ENCODE measurements at regions not wholly inside any gene's neighbourhood (a gene's known extent, or its start where the extent isn't known, plus 50 kb on each side); places are given as distances from the start of the nearest gene placed in this dataset.
"Not testable (repeated sequence)": the region's sequence is repeated elsewhere in the genome, so short reads cannot be mapped to it uniquely, and the experiment has no call there.

DNA sequence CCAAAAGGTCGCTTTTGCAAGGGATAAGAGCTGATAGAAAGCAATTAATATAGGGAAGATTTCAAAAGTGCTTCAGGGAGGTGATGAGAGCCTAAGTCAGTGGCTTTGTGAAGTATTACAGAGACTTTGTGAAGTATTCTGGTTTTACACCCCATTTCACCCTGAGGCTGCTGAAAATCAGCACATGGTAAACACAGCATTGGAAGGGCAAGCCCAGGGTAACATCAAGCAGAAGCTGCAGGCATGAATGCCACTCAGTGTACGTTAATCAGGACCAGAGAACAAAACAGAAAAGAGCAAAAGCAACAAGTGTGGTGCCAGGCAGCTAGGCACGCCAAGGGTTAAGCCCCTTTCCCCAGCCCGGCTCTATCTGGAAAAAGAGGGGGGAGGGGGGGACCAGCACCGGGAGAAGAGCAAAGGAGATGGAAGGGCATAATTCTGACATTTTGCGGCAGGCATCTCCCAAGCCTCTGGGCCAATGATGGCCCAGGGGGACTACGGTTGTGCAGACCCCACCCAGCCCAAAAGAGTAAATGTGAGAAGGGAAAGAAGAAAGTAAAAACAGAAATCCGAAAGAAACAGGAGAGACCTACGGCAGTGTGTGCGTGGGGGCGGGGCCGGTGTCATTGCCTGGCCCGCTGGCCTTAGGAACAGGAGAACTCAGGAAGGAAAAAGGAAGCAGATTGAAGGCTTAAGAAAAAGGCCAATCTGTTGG, 58.9 kb downstream of the DHRS2 start:
- no peak for DNase-seq (ENCODE audit: low read depth in 2 of 2)

DNA sequence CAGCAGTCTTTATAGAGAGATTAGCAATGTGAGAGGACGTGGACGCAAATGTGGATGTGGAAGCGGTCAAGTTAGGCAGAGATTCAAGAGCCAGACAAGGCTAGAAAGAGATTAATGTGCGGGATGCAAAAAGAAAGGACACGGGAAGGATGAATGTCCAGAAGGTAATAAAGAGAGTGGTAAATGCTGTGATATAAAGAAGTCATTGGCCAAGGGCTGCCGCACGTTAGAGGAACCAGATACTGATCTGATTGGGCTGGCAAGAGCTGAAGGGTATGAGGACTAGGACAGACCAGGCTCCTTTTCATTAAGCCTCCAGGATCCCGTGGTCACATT, 59.5 kb downstream of the DHRS2 start:
- no peak for DNase-seq (ENCODE audit: low read depth in 2 of 2)

DNA sequence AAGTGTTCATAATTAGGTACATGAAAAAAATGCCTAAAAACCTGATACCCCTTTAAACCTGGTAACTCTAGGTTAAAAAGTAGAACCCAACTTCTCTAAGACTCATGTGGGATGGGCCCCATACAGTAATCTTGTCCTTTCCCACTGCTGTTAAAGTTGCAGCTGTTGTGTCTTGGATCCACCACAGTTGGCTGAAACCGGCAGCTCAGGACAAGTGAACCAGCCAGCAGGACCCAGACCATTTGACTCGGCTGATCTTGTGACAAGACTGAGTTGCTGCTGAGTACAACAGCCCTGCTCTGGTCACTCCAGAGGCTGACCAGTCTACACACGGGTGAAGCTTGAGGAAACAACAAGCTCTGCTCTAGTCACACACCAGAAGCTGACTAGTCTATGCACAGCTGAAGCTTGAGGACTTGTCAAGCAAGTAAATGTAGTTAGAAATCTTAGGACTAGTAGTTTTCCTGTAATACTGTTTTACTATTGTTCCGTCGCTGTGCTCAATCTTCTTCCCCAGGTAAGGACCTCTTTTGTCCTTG, 60.6 kb downstream of the DHRS2 start:
- DNase-seq (ENCODE audit: low read depth in 2 of 2) = no peak

DNA sequence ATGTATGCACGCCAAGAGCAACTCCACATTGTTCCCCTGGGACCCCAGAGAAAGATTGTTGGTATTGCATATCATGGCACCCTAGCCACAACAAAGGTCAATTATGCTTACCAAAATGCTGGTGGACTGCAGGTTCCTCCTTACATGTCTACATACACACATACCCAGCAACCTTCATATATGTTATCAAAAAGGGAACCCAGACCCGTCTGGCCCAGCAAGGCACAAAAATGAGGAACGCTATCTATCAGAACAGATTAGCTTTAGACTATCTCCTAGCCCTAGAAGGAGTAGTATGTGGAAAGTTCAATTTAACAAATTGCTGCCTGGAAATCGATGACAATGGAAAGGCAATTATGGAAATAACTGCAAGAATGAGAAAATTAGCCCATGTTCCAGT, 61.5 kb downstream of the DHRS2 start:
- DNase-seq (ENCODE audit: low read depth in 2 of 2) = no peak

DNA sequence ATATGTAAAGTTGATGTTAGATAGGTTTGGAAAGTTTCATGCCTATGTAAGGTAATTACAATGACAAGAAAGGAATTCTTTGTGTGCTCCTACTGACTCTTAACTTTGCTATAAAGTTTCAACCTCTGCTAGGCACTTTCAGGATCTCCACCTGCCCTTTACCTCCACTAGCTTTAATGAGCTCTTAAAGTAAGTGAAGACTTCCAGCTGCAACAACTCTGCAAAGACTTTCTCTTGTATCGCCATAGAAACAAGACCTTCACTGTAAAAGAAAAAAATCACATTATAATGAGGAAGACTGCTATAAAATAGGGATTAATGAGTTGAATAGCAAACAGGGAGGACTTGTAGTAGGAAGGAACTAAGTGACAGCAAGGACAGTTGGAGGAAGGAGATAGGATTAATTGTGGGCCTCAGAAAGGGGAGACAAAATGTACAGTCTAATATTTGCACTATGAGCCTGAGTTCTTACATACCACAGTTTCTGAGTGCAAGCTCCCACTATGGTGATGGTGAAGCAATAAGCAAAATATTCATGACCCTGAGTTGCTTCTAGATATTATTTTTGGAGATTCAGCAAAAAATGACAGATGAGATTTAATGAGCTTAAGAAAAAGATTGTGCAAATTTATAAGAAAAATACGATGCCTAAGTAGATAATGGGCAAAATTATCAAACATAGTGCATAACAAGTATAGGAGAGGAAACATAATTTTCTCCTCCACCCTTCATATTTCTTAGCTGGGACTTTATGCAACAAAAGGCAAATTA, 66.7 kb downstream of the DHRS2 start:
- no peak for DNase-seq (ENCODE audit: low read depth in 2 of 2)

DNA sequence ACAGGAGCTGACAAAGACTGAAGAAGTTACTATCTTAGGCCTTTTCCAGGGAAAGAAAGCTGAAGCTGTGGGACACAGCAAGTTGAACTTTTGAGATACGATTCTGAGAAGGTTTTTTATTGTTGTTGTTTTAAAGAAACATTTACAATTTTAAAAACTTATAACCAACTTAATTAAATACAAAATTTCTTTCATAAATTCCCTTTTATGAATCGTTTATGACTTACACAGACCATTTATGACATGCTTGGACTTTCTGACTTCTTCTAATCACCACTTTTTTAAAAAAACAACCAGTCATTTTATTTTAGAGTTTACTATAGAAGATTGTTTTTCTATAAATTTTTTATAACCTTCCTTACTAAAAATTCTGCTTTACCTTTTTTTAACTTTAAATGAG, 68.7 kb downstream of the DHRS2 start:
- DNase-seq (ENCODE audit: low read depth in 2 of 2) = no peak

DNA sequence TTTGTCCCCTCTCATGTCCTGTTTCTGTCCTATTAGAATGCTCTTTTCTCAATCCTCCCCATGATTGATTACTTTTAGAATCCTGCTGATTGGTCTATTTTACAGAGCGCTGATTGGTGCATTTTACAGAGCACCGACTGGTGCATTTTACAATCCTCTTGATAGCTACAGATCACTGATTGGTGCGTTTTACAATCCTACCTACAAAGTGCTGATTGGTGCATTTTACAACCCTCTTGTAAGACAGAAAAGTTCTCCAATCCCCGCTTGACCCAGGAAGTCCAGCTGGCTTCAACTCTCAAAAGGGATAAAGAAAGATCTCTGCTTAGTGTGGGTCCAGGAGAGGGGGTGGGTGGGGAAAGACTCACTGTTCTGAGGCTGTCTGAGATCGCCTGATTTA, 71.3 kb downstream of the DHRS2 start:
- no peak for DNase-seq (ENCODE audit: low read depth in 2 of 2)

DNA sequence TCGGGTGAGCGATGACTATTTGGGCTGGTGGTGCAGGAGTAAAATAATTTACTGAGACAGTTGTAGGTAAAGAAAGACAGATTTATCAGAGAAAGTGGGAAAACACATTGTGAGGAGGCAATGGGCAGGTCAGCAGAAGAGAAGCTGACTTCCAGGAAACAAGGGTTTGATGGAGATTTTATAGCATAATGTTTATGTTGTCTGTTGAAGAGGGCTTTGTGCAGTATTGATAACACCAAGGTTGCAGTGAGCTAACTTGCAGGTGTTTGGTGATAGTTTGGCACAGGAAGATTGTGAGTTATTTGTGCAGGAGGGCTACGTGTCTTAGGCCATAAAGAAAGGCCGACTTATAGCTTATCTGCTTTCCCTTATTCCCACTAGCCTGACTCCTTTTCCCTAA, 72.2 kb downstream of the DHRS2 start:
- DNase-seq (ENCODE audit: low read depth in 2 of 2) = no peak

DNA sequence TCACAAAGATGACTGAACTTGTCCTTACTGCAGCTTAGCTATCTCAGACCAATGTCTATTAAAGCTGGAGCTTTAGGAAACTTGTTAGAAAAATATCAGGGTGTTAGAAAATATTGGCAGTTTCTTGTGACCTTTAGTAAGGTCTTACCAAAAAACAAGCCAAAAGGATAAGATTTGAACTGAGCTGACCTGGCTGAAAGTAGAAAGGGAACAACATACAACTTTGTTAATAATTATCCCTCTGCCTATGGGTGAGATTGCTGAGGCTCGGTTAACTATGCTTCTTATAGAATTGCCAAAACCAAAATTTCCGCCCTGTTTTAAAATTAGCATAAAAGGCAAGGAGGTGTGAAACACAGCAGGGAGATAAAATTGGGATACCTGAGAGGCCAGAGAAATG, 73.8 kb downstream of the DHRS2 start:
- DNase-seq (ENCODE audit: low read depth in 2 of 2) = no peak

DNA sequence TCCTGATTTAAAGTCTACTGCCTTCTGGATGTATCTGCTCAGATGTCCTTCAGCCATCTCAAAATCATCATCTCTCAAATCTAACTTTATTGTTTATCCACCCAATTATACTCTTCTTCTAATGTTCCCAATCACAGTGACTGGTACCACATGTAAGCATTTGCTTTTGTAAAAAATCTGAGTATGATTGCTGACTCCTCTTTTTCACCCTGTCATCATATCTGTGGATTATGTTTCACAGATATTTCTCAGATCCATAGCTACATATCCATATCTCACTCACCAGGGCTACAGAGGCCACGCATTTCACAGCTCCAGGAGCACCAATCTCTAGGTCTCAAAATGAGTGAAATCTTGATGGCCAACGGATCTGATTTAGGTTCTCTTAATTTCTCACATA, 76.1 kb downstream of the DHRS2 start:
- DNase-seq (ENCODE audit: low read depth in 2 of 2) = no peak

DNA sequence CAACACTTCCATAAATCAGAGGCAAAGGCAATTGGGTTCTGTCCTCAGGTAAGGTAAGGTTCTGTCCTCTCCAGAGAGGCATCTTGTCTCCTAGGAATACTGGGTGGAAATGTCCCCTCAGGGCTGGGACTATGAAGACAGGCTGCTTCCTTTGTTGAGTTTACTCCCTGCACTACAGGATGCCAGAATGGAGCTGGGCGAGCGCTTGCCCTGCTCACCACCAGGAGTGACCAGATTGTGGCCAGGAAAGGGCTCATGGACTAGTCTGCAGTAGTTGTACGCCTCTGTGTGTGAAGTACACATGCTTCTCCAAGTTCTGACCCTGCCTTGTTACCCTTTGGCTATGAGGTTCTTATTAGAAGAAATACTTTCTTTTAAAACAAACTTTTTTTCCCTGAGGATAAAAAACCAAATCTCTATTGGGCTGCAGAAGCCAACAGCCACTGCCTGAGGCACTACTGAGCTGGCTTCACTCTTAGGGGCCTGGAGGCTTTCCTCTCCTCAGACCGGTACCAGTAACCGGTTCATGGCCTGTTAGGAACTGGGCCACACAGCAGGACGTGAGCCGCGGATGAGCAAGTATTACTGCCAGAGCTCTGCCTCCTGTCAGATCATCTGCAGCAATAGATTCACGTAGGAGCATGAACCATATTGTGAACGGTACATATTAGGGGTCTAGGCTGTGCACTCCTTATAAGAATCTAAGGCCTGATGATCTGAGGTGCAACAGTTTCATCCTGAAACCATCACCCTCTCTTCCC, 83.2 kb downstream of the DHRS2 start:
- no peak for DNase-seq (ENCODE audit: low read depth in 2 of 2)

DNA sequence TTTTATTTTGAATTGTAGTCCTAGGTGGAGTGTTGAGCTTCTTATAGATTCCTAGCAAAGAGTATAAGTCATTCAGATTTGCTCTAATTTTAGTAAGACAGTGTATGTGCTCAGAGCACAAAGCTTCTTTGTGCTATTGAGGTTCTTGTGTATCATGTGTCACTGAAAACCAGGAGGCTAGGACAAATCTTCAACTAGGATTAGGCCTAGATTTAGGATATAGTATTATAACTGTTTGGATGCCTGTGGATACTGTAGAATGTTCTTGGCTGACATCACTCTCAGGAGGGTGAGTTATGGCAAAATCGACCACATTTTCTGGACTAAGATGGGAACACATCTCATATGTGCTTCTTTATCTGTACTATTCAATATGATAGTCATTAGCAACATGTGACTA, 86.5 kb downstream of the DHRS2 start:
- no peak for DNase-seq (ENCODE audit: low read depth in 2 of 2)

DNA sequence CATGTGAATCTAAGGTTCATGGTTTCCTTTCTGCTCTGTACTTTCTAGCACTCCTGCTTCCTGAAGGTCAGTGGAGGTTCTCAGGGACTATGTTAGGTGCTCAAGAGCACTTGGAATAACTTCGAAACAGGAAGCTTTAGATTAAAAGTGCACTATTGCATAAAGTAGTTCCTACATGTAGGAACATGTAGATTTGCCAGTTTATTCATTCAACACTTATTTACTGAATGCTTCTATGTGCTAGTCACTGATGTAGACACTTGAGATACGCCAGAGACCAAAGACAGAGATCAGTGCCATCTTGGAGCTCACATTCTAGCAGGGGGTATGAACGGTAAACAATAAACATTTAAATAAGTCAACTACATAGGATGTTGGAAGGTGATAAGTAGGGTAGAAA, 87.7 kb downstream of the DHRS2 start:
- DNase-seq (ENCODE audit: low read depth in 2 of 2) = no peak

DNA sequence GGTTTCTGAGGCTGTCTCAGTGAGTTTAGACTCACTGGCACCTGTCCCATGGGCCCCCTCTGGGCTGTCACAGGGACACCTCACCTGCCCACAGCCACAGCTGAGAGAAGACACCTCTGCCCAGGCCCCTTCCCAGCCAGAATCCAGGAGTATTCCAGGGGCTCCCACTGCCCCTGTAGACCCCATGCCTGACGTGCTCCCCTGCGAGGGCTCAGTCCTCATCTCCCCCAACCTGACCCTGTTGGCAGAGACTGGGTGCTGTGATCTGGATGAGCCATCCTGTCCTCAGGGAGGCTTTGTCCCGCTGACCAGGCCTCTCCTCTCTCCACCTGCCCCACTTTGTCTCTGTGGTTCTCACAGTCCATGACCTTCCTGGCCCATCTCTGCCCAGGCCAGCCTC, 89.4 kb downstream of the DHRS2 start:
- DNase-seq (ENCODE audit: low read depth in 2 of 2) = no peak

DNA sequence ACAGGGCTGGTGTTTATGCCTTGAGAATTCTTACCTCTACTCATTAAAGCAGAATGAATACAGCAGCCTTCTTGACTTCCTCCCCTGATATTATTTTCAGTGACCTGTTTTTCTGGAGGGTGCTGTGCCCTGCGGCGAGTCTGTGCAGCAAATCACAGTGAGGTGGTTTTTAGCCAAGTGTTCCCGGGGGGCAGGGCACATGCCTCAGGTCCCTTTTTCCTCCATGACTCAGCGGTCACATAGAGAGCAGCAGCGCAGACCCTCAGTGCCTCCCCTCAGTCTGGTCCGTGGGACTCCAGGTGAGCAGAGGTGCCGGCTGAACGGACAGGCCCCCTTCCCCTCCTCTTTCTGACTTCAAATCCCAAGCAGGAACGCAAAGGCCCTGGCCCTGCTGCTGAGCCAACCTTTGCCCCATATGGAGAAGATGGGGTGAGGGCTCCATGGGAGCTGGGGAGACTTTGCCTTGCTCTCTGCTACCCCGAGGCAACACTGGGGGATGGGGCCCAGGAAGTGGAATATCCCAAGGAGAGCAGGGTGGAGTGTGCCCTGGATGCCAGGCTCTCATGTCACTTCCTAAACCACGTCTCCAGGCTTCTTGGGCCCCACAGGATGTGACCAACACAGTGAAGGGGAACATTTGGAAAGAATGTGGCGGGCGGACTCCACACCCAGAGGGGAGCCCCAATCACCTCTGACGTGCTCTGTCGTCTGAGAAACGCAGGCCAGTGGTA, 90.0 kb downstream of the DHRS2 start:
- no peak for DNase-seq (ENCODE audit: low read depth in 2 of 2)

DNA sequence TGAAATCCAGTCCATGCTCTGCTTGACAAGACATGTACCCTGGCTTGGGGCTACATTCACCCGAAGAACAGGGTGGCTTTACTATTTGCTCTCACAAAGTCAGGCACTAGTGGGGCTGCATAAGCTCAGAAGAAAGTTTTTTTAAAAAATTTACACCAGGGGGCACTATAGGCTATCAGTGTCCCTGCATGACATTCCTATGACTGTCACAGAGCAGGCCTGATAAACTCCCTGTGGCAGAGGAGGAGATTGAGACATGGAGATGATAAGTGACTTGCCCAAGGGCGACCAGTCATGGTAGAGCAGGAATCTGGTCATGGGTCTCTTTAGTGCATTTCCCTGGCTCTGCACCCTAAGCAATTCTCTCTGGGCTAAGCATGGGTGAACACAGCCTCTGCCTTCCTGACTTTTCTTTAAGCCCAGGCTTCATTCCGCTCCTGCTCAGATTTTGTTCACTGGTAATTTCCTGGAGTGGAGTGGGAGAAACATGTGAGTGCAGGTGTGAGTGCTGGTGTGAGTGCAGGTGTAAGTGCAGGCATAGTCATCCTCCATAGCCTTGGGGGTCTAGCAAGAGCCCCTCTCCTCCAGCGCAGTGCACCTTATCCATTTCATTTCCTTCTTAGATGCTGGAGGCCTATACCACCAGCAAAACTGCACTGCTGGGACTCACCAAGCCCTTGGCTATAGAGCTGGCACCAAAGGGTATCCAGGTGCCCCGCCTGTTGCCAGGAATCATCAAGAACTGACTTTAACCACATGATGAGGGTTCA, 91.6 kb downstream of the DHRS2 start:
- no peak for DNase-seq (ENCODE audit: low read depth in 2 of 2)

DNA sequence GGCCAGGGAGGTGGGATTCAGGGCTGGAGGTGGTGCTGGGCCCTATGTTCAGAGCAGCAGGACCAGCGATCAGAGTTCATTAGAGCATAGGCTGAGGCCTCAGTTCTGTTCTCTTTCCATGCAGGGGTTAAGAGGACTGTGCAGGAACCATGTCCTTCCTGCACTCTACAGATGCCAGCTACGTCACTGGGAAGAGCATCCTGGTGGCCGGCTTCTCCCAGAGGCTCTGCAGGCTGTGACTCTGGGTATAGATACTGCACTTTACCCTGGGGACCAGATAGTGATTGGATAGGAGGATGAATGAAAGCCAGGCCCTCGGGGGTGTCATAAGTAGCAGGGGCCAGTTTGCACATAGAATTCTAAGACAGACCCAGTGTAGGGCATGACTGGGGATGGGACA, 92.6 kb downstream of the DHRS2 start:
- DNase-seq (ENCODE audit: low read depth in 2 of 2) = no peak

DNA sequence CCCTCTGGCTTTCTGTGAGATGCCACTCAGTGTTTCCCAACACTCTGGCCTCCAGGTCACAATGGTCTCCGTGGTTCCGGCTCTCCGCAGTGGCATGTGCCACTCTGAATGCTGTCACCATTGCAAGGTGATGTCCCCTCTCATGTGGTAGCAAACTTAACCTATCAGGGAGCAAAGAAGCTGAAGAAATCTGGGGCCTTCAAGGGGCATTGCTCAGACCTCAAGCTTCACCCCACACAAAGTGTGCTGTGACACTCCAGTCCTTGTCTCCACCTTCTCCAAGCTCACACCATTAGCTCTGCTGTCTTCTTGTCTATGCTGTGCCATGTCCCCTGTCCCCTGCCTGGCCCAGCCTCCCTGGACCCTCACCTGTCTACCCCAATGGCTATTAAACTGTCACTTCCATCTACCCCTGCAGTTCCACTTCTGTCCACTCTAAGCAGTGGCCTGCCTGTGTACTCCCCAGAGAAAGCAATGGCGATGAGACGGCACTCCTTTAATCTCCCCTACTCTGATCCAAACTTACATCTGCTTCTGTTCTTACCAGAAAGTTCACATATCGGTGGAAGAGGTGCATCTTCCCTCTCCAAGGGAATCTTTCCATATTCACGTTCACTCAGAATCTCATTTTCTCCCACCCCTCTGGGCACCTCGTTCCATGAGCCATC, 93.7 kb downstream of the DHRS2 start:
- no peak for DNase-seq (ENCODE audit: low read depth in 2 of 2)

DNA sequence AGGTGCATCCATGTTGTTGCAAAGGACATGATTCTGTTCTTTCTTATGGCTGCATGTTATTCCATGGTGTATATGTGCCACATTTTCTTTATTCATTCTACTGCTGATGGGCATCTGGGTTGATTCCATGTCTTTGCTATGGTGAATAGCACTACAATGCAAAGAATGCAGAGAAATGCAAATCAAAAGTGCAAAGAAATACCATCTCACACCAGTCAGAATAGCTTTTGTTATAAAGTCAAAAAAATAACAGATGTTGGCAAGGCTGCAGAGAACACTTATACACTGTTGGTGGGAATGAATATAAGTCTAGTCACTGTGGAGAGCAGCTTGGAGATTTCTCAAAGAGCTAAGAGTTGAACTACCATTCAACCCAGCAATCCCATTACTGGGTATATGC, 99.2 kb downstream of the DHRS2 start:
- DNase-seq (ENCODE audit: low read depth in 2 of 2) = no peak

DNA sequence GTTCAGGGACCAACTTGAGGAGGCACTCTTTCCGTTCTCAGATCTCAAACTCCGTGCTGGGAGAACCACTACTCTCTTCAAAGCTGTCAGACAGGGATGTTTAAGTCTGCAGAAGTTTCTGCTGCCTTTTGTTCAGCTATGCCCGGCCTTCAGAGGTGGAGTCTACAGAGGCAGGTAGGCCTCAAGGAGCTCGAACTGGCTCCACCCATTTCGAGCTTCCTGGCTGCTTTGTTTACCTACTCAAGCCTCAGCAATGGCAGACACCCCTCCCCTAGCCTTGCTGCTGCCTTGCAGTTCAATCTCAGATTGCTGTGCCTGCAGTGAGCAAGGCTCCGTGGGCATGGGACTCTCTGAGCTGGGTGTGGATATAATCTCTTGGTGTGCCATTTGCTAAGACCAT, 108.2 kb downstream of the DHRS2 start:
- not testable (repeated sequence) for DNase-seq (ENCODE audit: low read depth in 2 of 2)

DNA sequence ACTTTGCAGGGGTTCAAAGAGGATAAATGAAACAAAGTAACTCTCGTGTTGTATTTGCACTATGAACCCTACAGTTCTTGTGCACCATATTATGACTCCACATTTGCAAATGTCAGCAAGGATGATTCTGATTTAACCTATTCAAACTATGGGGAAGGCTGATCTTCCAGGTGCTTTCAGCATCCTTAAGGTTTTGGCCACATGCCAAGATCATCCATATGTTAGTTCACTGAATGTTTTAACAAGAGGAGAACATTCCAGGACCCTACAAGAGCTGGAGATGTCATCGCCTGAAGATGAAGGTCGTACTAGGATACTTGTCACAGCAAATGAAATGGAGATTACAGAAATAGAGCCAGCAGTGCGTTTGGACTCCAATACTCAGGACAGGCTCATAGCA, 114.2 kb downstream of the DHRS2 start:
- DNase-seq (ENCODE audit: low read depth in 2 of 2) = no peak

Data from stimulated activated CD8-positive, alpha-beta memory T cell treated with anti-CD3 and anti-CD28 coated beads, Interleukin-2, amount 100 ng/mL, for 48 hours (primary cell).